NCI-H226 (cell line): ENCODE measurements at regions not wholly inside any gene's neighbourhood (a gene's known extent, or its start where the extent isn't known, plus 50 kb on each side); places are given as distances from the start of the nearest gene placed in this dataset.
"Not testable (repeated sequence)": the region's sequence is repeated elsewhere in the genome, so short reads cannot be mapped to it uniquely, and the experiment has no call there.

Experiments
- DNase-seq: peaks from one replicate; pipeline ENCODE4 v3.0.0-alpha.2; 2015

DNA sequence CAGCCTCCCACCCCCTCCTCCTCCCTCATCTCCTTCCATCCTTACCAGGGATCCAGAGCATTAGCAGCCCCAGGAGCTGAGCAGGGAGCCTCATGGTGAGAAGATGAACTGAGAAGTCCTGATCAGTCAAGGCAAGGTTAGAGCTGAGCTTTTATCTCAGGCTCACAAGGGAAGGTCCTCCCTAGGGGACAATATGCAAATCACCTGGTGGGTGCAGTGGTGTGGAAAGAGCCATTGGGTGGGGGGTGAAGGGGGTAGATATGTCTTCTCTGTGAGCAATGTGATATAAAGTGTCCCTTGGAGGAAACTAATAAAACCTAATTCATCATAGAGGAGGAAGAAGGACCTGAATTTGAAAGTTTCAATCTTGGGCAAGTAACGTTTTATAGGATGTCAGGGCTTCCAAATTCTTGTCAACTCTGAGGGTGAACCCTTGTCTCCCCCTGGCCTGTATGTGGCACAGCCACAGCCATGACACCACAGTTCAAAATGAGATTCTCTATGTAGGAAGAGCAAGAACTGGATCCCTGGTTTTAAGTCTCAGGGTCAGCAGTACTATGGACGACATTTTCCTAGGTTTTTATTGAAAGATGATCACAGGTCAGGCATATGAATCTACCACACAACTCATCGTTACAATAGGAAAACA lies 543.5 kb downstream of the RPIA start:
- not testable (repeated sequence) for DNase-seq

GRCh38 chr2:89236832-89237450 lies 545.5 kb downstream of the RPIA start:
- not testable (repeated sequence) for DNase-seq

DNA sequence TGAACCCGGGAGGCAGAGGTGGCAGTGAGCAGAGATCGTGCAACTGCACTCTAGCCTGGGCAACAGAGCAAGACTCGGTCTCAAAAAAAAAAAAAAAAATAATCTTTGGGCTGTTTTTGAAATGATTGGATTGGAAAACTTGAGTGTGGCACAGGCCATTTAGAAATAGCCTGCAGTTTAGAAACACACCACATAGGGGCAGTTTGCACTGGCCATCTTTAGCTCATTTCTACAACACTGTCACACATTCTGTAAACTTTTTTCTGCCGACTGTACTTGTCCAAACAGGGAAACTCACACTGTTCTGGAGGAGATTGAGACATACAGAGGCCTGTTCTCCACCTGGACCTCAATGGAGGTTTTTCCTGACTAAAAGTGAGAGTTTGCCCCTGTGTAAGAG lies 546.3 kb downstream of the RPIA start:
- DNase-seq: not testable (repeated sequence)

GRCh38 chr2:89243114-89243700 lies 551.7 kb downstream of the RPIA start:
- not testable (repeated sequence) for DNase-seq

GRCh38 chr2:89244407-89244806 lies 552.9 kb downstream of the RPIA start:
- not testable (repeated sequence) for DNase-seq

DNA sequence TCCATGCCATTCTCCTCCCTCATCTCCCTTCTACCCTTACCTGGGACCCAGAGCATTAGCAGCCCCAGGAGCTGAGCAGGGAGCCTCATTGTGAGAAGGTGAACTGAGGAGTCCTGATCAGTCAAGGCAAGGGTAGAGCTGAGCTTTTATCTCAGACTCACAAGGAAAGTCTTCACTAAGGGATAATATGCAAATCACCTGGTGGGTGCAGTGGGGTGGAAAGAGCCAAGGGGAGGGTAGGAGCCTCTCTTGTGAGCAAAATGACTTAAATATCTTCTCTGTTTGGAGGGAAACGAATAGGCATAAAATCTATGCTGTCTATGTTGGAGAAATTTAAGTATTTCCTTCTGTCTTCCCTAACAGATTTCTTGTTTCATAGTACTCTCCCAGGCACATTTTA lies 554.0 kb downstream of the RPIA start:
- DNase-seq: not testable (repeated sequence)

GRCh38 chr2:89246027-89246426 lies 554.6 kb downstream of the RPIA start:
- not testable (repeated sequence) for DNase-seq

DNA sequence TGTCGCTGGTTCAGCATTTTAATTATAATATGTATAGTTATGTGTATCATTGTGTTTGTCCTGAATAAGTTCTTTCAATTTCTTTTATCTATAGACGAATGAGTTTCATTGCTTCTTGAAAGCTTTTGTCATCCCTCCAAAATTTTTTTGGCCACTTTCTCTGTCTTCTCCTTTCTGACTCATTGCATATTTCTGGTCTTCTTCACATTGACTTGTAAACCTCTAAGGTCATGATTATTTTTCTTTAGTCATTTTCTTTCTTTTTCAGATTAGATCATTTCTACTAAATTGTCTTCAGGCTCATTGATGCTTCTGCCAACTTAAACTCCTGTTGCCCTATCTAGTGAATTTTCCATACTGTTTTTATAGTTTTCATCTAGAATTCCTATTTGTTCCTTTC lies 555.1 kb downstream of the RPIA start:
- DNase-seq: not testable (repeated sequence)

- DNase-seq: not testable (repeated sequence)
Observed at GRCh38 chr2:89255013-89255412, 563.5 kb downstream of the RPIA start.

- DNase-seq: not testable (repeated sequence)
Observed at GRCh38 chr2:89273443-89273842, 582.0 kb downstream of the RPIA start.

- DNase-seq: not testable (repeated sequence)
Observed at GRCh38 chr2:89280536-89280935, 589.1 kb downstream of the RPIA start.

- not testable (repeated sequence) for DNase-seq
Observed at GRCh38 chr2:89286448-89287080, 595.1 kb downstream of the RPIA start.

GRCh38 chr2:89287084-89287483 lies 595.6 kb downstream of the RPIA start:
- not testable (repeated sequence) for DNase-seq

- not testable (repeated sequence) for DNase-seq
Observed at GRCh38 chr2:89291717-89292298, 600.3 kb downstream of the RPIA start.

GRCh38 chr2:89293399-89293798 lies 601.9 kb downstream of the RPIA start:
- DNase-seq: not testable (repeated sequence)

- DNase-seq: not testable (repeated sequence)
Observed at GRCh38 chr2:89294335-89294734, 602.9 kb downstream of the RPIA start.

GRCh38 chr2:89296820-89297398 lies 605.4 kb downstream of the RPIA start:
- DNase-seq: not testable (repeated sequence)

DNA sequence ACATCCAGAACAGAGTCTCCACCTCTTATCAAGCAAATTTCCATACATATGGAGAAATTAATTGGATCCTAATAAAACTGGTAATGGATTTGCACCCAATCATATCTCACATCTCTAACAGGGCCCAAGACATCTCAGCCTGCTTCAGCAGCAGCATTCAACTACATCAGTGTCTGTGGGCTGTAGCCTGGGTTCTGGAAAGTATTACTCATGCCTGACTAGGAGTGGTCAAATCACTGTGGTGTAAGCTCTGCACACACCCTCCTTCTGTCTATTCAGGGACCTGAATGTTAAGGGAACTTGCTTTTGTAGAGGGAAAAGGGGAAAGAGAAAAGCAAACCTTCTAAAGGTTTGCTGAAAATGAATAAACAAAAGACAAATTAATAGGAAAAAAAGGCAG lies 607.7 kb downstream of the RPIA start:
- DNase-seq: not testable (repeated sequence)

GRCh38 chr2:89305623-89306022 lies 614.1 kb downstream of the RPIA start:
- not testable (repeated sequence) for DNase-seq

- DNase-seq: peak; percentile 1
Observed at GRCh38 chr2:89306869-89307637, 615.6 kb downstream of the RPIA start.

- not testable (repeated sequence) for DNase-seq
Observed at GRCh38 chr2:89318990-89319389, 627.5 kb downstream of the RPIA start.

GRCh38 chr2:89325894-89326293 lies 634.4 kb downstream of the RPIA start:
- DNase-seq: not testable (repeated sequence)
